Mesenchymal stem cell (in vitro differentiated cells and primary cell): ENCODE measurements at regions not wholly inside any gene's neighbourhood (a gene's known extent, or its start where the extent isn't known, plus 50 kb on each side); places are given as distances from the start of the nearest gene placed in this dataset.

Source experiments
- DNase-seq: peaks from one replicate; pipeline ENCODE4 v3.0.0-alpha.2; 2013
- H2AFZ ChIP-seq: one replicate; pipeline ENCODE4 v1.6.1; 2013; ENCODE audit warnings: low read depth, mild to moderate bottlenecking, control low read depth, inconsistent platforms, low read length, moderate library complexity
- H2AK5ac ChIP-seq: 2 replicates; pipeline ENCODE4 v1.6.1; 2013; ENCODE audit warnings: low read length, moderate library complexity, mild to moderate bottlenecking, inconsistent platforms; ENCODE audit not compliant: severe bottlenecking
- H2BK120ac ChIP-seq: one replicate; pipeline ENCODE4 v1.6.1; 2013; ENCODE audit warnings: low read depth, mild to moderate bottlenecking, inconsistent platforms, low read length, moderate library complexity
- H2BK12ac ChIP-seq, 2 experiments: one replicate each; pipeline ENCODE4 v1.6.1; 2013; ENCODE audit warnings: inconsistent platforms in 2 of 2, low read length in 2 of 2, mild to moderate bottlenecking in 2 of 2, moderate library complexity in 2 of 2, control low read depth in 1 of 2
- H2BK15ac ChIP-seq: one replicate; pipeline ENCODE4 v1.6.1; 2013; ENCODE audit warnings: mild to moderate bottlenecking, low read depth, inconsistent platforms; ENCODE audit not compliant: poor library complexity, severe bottlenecking
- H2BK5ac ChIP-seq: 2 replicates; pipeline ENCODE4 v1.6.1; 2013; ENCODE audit warnings: low read depth, mild to moderate bottlenecking, low read length, control low read depth, inconsistent platforms; ENCODE audit not compliant: poor library complexity, severe bottlenecking
- H3K14ac ChIP-seq, 2 experiments: one replicate each; pipeline ENCODE4 v1.6.1; 2013; ENCODE audit warnings: inconsistent platforms in 2 of 2, low read length in 2 of 2, control low read depth in 1 of 2, mild to moderate bottlenecking in 1 of 2, moderate library complexity in 1 of 2
- H3K18ac ChIP-seq, 2 experiments: one replicate each; pipeline ENCODE4 v1.6.1; 2013; ENCODE audit warnings: inconsistent platforms in 2 of 2, low read length in 2 of 2, control low read depth in 1 of 2, low read depth in 1 of 2, mild to moderate bottlenecking in 1 of 2
- H3K23ac ChIP-seq, 2 experiments: one replicate each; pipeline ENCODE4 v1.6.1; 2013; ENCODE audit warnings: inconsistent platforms in 2 of 2, low read length in 2 of 2, mild to moderate bottlenecking in 2 of 2, moderate library complexity in 2 of 2, control low read depth in 1 of 2
- H3K27ac ChIP-seq: 2 replicates; pipeline ENCODE4 v1.5.1; 2013; ENCODE audit warnings: mild to moderate bottlenecking, moderate library complexity, low read length, control low read depth, inconsistent platforms; ENCODE audit not compliant: poor library complexity, severe bottlenecking
- H3K27me3 ChIP-seq, 2 experiments: 2 replicates each; pipeline versions ENCODE4 v1.6.1 to v1.7.0; 2013; ENCODE audit warnings: low read length in 2 of 2, mild to moderate bottlenecking in 2 of 2, moderate library complexity in 2 of 2, control low read depth in 1 of 2, inconsistent platforms in 1 of 2; ENCODE audit not compliant: control insufficient read depth in 1 of 2, insufficient read depth in 1 of 2
- H3K36me3 ChIP-seq, 2 experiments: 2 replicates each; pipeline versions ENCODE4 v1.6.1 to v1.7.0; 2013; ENCODE audit warnings: low read length in 2 of 2, control low read depth in 1 of 2, inconsistent platforms in 1 of 2, low read depth in 1 of 2, mild to moderate bottlenecking in 1 of 2; ENCODE audit not compliant: insufficient read depth in 2 of 2, control insufficient read depth in 1 of 2
- H3K4ac ChIP-seq, 2 experiments: one replicate each; pipeline ENCODE4 v1.6.1; 2013; ENCODE audit warnings: inconsistent platforms in 2 of 2, low read length in 2 of 2, mild to moderate bottlenecking in 2 of 2, moderate library complexity in 2 of 2, control low read depth in 1 of 2, low read depth in 1 of 2
- H3K4me1 ChIP-seq: 2 replicates; pipeline ENCODE4 v1.6.1; 2013; ENCODE audit warnings: low read depth, low read length, control low read depth; ENCODE audit not compliant: control insufficient read depth, insufficient read depth
- H3K4me2 ChIP-seq: 2 replicates; pipeline ENCODE4 v1.6.1; 2013; ENCODE audit warnings: low read length, mild to moderate bottlenecking, inconsistent platforms; ENCODE audit not compliant: poor library complexity, severe bottlenecking
- H3K4me3 ChIP-seq, 2 experiments: 2 replicates each; pipeline versions ENCODE4 v1.5.1 to v1.7.0; 2013; ENCODE audit warnings: low read length in 2 of 2, mild to moderate bottlenecking in 2 of 2, control low read depth in 1 of 2, low read depth in 1 of 2; ENCODE audit not compliant: insufficient read depth in 1 of 2
- H3K79me1 ChIP-seq: replicated peaks from 2 replicates; pipeline ENCODE4 v1.6.1; 2013; ENCODE audit warnings: mild to moderate bottlenecking, control low read depth, low read length, inconsistent platforms; ENCODE audit not compliant: poor library complexity, severe bottlenecking
- H3K9ac ChIP-seq: 2 replicates; pipeline ENCODE4 v1.7.0; 2013; ENCODE audit warnings: mild to moderate bottlenecking, low read length, moderate library complexity
- H3K9me3 ChIP-seq: 2 replicates; pipeline ENCODE4 v1.7.0; 2013; ENCODE audit warnings: mild to moderate bottlenecking, low read length; ENCODE audit not compliant: control insufficient read depth
- H4K8ac ChIP-seq: one replicate; pipeline ENCODE4 v1.6.1; 2013; ENCODE audit warnings: inconsistent platforms, mild to moderate bottlenecking, low read length, moderate library complexity
- H4K91ac ChIP-seq: one replicate; pipeline ENCODE4 v1.6.1; 2013; ENCODE audit warnings: mild to moderate bottlenecking, low read length, inconsistent platforms
- WGBS: methylation state at CpG from one replicate; pipeline ENCODE4 v1.1.7; 2013; ENCODE audit warnings: mixed read lengths; 5-methylcytosine and 5-hydroxymethylcytosine counted together

DNA sequence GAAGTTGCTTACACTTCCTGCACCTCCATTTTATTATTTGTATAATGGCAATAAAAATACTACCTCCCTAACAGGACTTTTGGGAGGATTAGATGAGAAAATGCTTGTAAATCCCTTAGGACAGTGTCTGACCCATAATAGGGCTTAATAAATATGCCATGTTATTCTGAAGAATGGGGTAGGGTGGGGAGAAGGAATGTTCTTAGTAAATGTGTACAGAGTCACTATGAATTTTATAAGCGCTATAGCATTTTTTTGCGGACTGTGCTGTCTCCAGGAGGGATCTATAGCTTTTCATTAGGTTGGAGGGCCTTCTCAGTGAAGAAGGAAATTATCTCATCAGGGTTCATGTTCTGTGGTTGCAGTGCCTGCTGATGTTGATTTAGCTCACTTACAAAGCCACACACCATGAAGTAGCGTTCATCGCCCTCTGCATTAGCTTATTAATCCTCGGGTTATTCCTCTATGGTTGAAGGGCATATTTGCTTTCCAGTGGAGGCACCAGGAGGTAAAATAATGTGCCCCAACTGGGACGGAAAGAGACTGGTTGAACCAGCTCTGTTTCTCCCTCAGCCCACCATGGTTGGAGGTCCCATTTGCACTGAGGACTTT, 497.1 kb downstream of the ARHGEF28 start:
- no peak overlapping the region for H2BK12ac ChIP-seq
- no peak overlapping the region for H3K4me3 ChIP-seq
- no peak overlapping the region for H2BK5ac ChIP-seq
- H3K14ac ChIP-seq: no peak overlapping the region
- no peak overlapping the region for H3K23ac ChIP-seq
- no peaks in the 10 kb centered on the region for H3K36me3 ChIP-seq
- H3K4ac ChIP-seq: no peak overlapping the region
- no peak overlapping the region for H3K9ac ChIP-seq
- no peak overlapping the region for H3K18ac ChIP-seq
- H4K8ac ChIP-seq: no peak overlapping the region
- H3K9me3 ChIP-seq: peaks cover 4% of the 10 kb centered on the region
- no peak for DNase-seq
- H3K4me2 ChIP-seq: no peak overlapping the region
- no peak overlapping the region for H4K91ac ChIP-seq
- H2AK5ac ChIP-seq: no peak overlapping the region
- peaks cover 8% of the 10 kb centered on the region for H3K4me1 ChIP-seq
- 78% methylated on average over 6 of the region's 6 CpGs for WGBS
- H3K27ac ChIP-seq: no peak overlapping the region
- no peaks in the 10 kb centered on the region for H3K79me1 ChIP-seq
- no peak overlapping the region for H2BK15ac ChIP-seq
- no peaks in the 10 kb centered on the region for H3K27me3 ChIP-seq
- H2BK120ac ChIP-seq: no peak overlapping the region
- H2AFZ ChIP-seq: no peak overlapping the region

DNA sequence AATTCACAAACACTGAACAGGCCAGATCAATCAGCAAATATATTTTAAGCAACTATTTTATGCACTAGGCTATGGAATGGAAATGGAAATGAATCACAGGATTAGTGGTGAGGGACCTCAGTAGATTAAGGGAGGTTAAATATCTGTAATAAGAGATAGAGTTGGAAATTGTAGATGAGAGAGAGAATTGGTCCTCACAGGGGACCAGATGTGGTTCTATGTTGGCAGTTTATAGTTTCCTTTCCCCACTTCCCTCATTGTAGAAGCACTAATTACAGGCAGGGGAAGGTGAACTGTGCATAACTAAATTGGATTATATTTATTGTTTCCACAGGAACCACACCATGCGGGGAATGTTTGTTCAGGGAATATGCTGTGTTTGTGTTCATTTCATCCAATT, 496.2 kb downstream of the ARHGEF28 start:
- Histone ChIP-seq H3K79me1 (no peaks in the 10 kb centered on the region), H3K4me3 (no peak overlapping the region), H2BK5ac (no peak overlapping the region), H2AK5ac (no peak overlapping the region), H2BK12ac (no peak overlapping the region), H3K4me1 (peaks cover 2% of the 10 kb centered on the region), H2BK15ac (no peak overlapping the region), H3K4ac (no peak overlapping the region), H3K36me3 (no peaks in the 10 kb centered on the region), H2AFZ (no peak overlapping the region), H3K27ac (no peak overlapping the region), H3K9ac (no peak overlapping the region), H3K27me3 (no peaks in the 10 kb centered on the region), H4K91ac (no peak overlapping the region), H3K9me3 (peaks cover 4% of the 10 kb centered on the region), H3K23ac (no peak overlapping the region), H2BK120ac (no peak overlapping the region), H3K14ac (no peak overlapping the region), H3K18ac (no peak overlapping the region), H4K8ac (no peak overlapping the region), H3K4me2 (no peak overlapping the region)
- no peak for DNase-seq
- no CpG with 5 or more reads among the region's 1 CpG for WGBS

DNA sequence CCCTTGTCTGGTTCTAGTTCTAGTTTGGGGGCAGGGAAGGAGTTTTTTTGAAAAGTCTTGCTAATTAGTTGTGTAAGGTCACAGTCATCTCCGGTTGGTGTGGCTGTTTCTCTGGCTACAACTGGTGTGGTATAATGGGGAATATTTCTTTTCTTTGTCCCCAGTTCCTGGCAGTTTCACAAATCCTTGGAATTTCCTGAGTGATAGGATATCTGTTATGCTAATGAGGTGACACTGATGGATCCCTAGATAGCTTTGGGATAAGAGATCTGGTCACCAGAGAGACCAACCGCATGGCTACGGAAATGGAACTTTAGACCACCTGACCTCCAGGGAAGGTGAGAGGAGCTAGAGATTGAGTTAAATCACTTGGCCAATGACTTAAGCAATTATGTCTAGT, 494.6 kb downstream of the ARHGEF28 start:
- no peak overlapping the region for H2BK12ac ChIP-seq
- H4K91ac ChIP-seq: no peak overlapping the region
- H2BK5ac ChIP-seq: no peak overlapping the region
- H3K79me1 ChIP-seq: no peaks in the 10 kb centered on the region
- H3K4me1 ChIP-seq: peaks cover 2% of the 10 kb centered on the region
- 54% methylated on average over 3 of the region's 3 CpGs for WGBS
- no peak overlapping the region for H2AK5ac ChIP-seq
- H3K36me3 ChIP-seq: no peaks in the 10 kb centered on the region
- H3K23ac ChIP-seq: no peak overlapping the region
- no peak overlapping the region for H3K14ac ChIP-seq
- no peak overlapping the region for H3K4ac ChIP-seq
- H3K9ac ChIP-seq: no peak overlapping the region
- H3K18ac ChIP-seq: no peak overlapping the region
- H2AFZ ChIP-seq: no peak overlapping the region
- H3K27me3 ChIP-seq: no peaks in the 10 kb centered on the region
- H4K8ac ChIP-seq: no peak overlapping the region
- H2BK15ac ChIP-seq: no peak overlapping the region
- no peak overlapping the region for H3K4me2 ChIP-seq
- DNase-seq: no peak
- no peak overlapping the region for H2BK120ac ChIP-seq
- H3K27ac ChIP-seq: no peak overlapping the region
- H3K4me3 ChIP-seq: no peak overlapping the region
- peaks cover 4% of the 10 kb centered on the region for H3K9me3 ChIP-seq

DNA sequence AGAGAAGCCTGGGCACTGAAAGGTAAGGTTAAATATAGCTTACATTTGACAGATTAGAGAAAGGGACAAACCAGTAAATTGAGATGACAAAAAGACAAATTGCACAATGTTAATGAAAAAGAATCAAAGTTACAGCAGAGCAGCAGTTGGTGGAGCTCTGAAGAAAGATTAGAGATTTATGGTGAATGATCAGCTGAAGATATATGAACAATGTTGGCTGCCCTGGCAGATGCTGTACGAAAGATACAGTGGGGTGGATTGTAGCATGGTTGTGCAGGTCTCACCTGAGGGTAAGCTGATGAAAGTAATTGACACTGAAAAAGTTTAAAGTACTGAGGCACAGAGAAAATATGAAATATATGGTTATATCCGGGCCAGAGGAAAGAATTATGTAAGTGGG, 492.1 kb downstream of the ARHGEF28 start:
- Histone ChIP-seq H3K14ac (no peak overlapping the region), H2AK5ac (no peak overlapping the region), H4K8ac (no peak overlapping the region), H3K36me3 (no peaks in the 10 kb centered on the region), H2BK15ac (no peak overlapping the region), H3K4me2 (no peak overlapping the region), H3K18ac (no peak overlapping the region), H2BK120ac (no peak overlapping the region), H2AFZ (no peak overlapping the region), H3K79me1 (no peaks in the 10 kb centered on the region), H4K91ac (no peak overlapping the region), H3K4me1 (no peaks in the 10 kb centered on the region), H3K9ac (no peak overlapping the region), H3K23ac (no peak overlapping the region), H2BK12ac (no peak overlapping the region), H3K4ac (no peak overlapping the region), H3K4me3 (no peak overlapping the region), H3K27ac (no peak overlapping the region), H3K27me3 (no peaks in the 10 kb centered on the region), H3K9me3 (peaks cover 4% of the 10 kb centered on the region), H2BK5ac (no peak overlapping the region)
- WGBS: 100% methylated on average over 1 of the region's 2 CpGs
- no peak for DNase-seq
